SKM-1 (cell line): ENCODE measurements at regions not wholly inside any gene's neighbourhood (a gene's known extent, or its start where the extent isn't known, plus 50 kb on each side); places are given as distances from the start of the nearest gene placed in this dataset.
A peak's percentile ranks its signal among the peaks of the same experiment; 100 is the strongest.

Experiments
- DNase-seq: peaks from one replicate; lab custom pipeline; 2025; ENCODE audit not compliant: unreplicated experiment; lab: John Stamatoyannopoulos, UW

- DNase-seq, result no peak
Measured at GRCh38 chr2:37782155-37782673, 110.8 kb upstream of the CDC42EP3 start.

- DNase-seq, result no peak
Measured at GRCh38 chr2:37782721-37783371, 111.4 kb upstream of the CDC42EP3 start.

GRCh38 chr2:37783545-37783944 is 112.1 kb upstream of the CDC42EP3 start:
- DNase-seq, result no peak

GRCh38 chr2:37784071-37784758 is 112.8 kb upstream of the CDC42EP3 start:
- DNase-seq, result no peak

- DNase-seq, result no peak
Measured at GRCh38 chr2:37784759-37785149, 113.3 kb upstream of the CDC42EP3 start.

GRCh38 chr2:37786191-37786698 is 114.8 kb upstream of the CDC42EP3 start:
- DNase-seq, result no peak

- no peak for DNase-seq
Measured at GRCh38 chr2:37786854-37787253, 115.4 kb upstream of the CDC42EP3 start.

- DNase-seq, result no peak
Measured at GRCh38 chr2:37788602-37789209, 117.3 kb upstream of the CDC42EP3 start.

GRCh38 chr2:37790019-37790418 is 118.6 kb upstream of the CDC42EP3 start:
- DNase-seq, result no peak

- no peak for DNase-seq
Measured at GRCh38 chr2:37790462-37790861, 119.0 kb upstream of the CDC42EP3 start.

GRCh38 chr2:37792366-37792765 is 120.9 kb upstream of the CDC42EP3 start:
- DNase-seq, result no peak

GRCh38 chr2:37793004-37793403 is 121.6 kb upstream of the CDC42EP3 start:
- DNase-seq, result no peak

GRCh38 chr2:37794717-37795116 is 123.3 kb upstream of the CDC42EP3 start:
- DNase-seq, result no peak

- no peak for DNase-seq
Measured at GRCh38 chr2:37795456-37795855, 124.0 kb upstream of the CDC42EP3 start.

- no peak for DNase-seq
Measured at GRCh38 chr2:37795938-37796337, 124.5 kb upstream of the CDC42EP3 start.

- no peak for DNase-seq
Measured at GRCh38 chr2:37796481-37796880, 125.0 kb upstream of the CDC42EP3 start.

- no peak for DNase-seq
Measured at GRCh38 chr2:37797081-37797480, 125.6 kb upstream of the CDC42EP3 start.

- DNase-seq, result peak; percentile 24
Measured at GRCh38 chr2:37798315-37799005, 126.6 kb upstream of the RMDN2 start.

GRCh38 chr2:37800176-37800858 is 124.8 kb upstream of the RMDN2 start:
- DNase-seq, result no peak

- no peak for DNase-seq
Measured at GRCh38 chr2:37802211-37802752, 122.8 kb upstream of the RMDN2 start.
